ENCODE measurements at regions not wholly inside any gene's neighbourhood (a gene's known extent, or its start where the extent isn't known, plus 50 kb on each side); places are given as distances from the start of the nearest gene placed in this dataset.

GRCh38 chr13:51518827-51519226 lies 65.4 kb upstream of the WDFY2 start:
- peak; percentile 69 for DNase-seq (ENCODE audit: low read depth)

- DNase-seq (ENCODE audit: low read depth): peak; percentile 50
These were observed 64.5 kb upstream of the WDFY2 start for GRCh38 chr13:51519771-51520216.

GRCh38 chr13:51520524-51520923 lies 63.7 kb upstream of the WDFY2 start:
- peak; percentile 62 for DNase-seq (ENCODE audit: low read depth)

- peak; percentile 58 for DNase-seq (ENCODE audit: low read depth)
These were observed 61.2 kb upstream of the WDFY2 start for GRCh38 chr13:51523082-51523518.

GRCh38 chr13:51524312-51524711 lies 60.0 kb upstream of the WDFY2 start:
- DNase-seq (ENCODE audit: low read depth): no peak

GRCh38 chr13:51524829-51525566 lies 59.3 kb upstream of the WDFY2 start:
- no peak for DNase-seq (ENCODE audit: low read depth)

- peak; percentile 34 for DNase-seq (ENCODE audit: low read depth)
These were observed 58.6 kb upstream of the WDFY2 start for GRCh38 chr13:51525567-51526167.

- no peak for DNase-seq (ENCODE audit: low read depth)
These were observed 58.1 kb upstream of the WDFY2 start for GRCh38 chr13:51526202-51526601.

- DNase-seq (ENCODE audit: low read depth): peak; percentile 17
These were observed 51.5 kb upstream of the WDFY2 start for GRCh38 chr13:51532736-51533197.

GRCh38 chr13:51534041-51534817 lies 50.0 kb upstream of the WDFY2 start:
- peak; percentile 82 for DNase-seq (ENCODE audit: low read depth)

Data from LHCN-M2 (cell line).